Activated CD8-positive, alpha-beta T cell treated with anti-CD3 and anti-CD28 coated beads for 36 hours (primary cell): ENCODE measurements at regions not wholly inside any gene's neighbourhood (a gene's known extent, or its start where the extent isn't known, plus 50 kb on each side); places are given as distances from the start of the nearest gene placed in this dataset.

ENCODE experiments used
- ATAC-seq: fragments of 200-7000 bp; cut with Tn5 transposase; one replicate; pipeline ENCODE4 v1.10.0; 2021; ENCODE audit warnings: mild to moderate bottlenecking, moderate library complexity
- CTCF ChIA-PET: fragments of 350-600 bp; sonication (Branson Sonifier 250); formaldehyde crosslinking; loops from one replicate; lab custom pipeline; 2021; ENCODE audit warnings: antibody characterized with exemption; lab: Charles Lee
- POLR2A ChIA-PET: fragments of 350-600 bp; sonication (Branson Sonifier 250); formaldehyde crosslinking; loops from one replicate; lab custom pipeline; 2021; ENCODE audit warnings: antibody characterized with exemption; lab: Charles Lee
- DNase-seq: peaks from one replicate; pipeline ENCODE4 v3.0.0-alpha.2; 2020
- H3K27ac Mint-ChIP-seq: one replicate; pipeline ENCODE4 v1.8.0; 2021; ENCODE audit warnings: mild to moderate bottlenecking, mixed read lengths
- H3K27me3 Mint-ChIP-seq: one replicate; pipeline ENCODE4 v1.8.0; 2021; ENCODE audit warnings: mixed read lengths
- H3K36me3 Mint-ChIP-seq: one replicate; pipeline ENCODE4 v1.8.0; 2021; ENCODE audit warnings: low read depth, mixed read lengths
- H3K4me1 Mint-ChIP-seq: one replicate; pipeline ENCODE4 v1.8.0; 2021; ENCODE audit warnings: low read depth, mixed read lengths
- H3K4me3 Mint-ChIP-seq: one replicate; pipeline ENCODE4 v1.8.0; 2021; ENCODE audit warnings: mild to moderate bottlenecking, moderate library complexity, mixed read lengths
- H3K9me3 Mint-ChIP-seq: one replicate; pipeline ENCODE4 v1.8.0; 2021; ENCODE audit warnings: mixed read lengths
- CTCF ChIP-seq: fragments of 200-600 bp; IDR thresholded peaks from one replicate; pipeline ENCODE4 v1.8.0; 2022; ENCODE audit warnings: antibody characterized with exemption, mild to moderate bottlenecking
- intact Hi-C: fragments of 100-400 bp; cut with micrococcal nuclease; formaldehyde crosslinking; loops from one replicate; pipeline ENCODE4 v1.10.0; 2022

GRCh38 chr20:54343634-54344033 lies 131.8 kb upstream of the DOK5 start:
- intact Hi-C loops: no loop called here
- no peak overlapping the region for H3K27ac Mint-ChIP-seq
- ATAC-seq: no peak
- H3K4me1 Mint-ChIP-seq: peaks cover 4% of the 10 kb centered on the region
- no peak for TF ChIP-seq CTCF
- no peaks in the 10 kb centered on the region for H3K9me3 Mint-ChIP-seq
- POLR2A ChIA-PET: no interaction called here
- no peaks in the 10 kb centered on the region for H3K36me3 Mint-ChIP-seq
- H3K4me3 Mint-ChIP-seq: no peak overlapping the region
- CTCF ChIA-PET: no interaction called here
- peaks cover 15% of the 10 kb centered on the region for H3K27me3 Mint-ChIP-seq
- no peak for DNase-seq

GRCh38 chr20:54344832-54345231 lies 130.6 kb upstream of the DOK5 start:
- peaks cover 4% of the 10 kb centered on the region for H3K4me1 Mint-ChIP-seq
- no peak overlapping the region for H3K27ac Mint-ChIP-seq
- no peak overlapping the region for H3K4me3 Mint-ChIP-seq
- no peaks in the 10 kb centered on the region for H3K9me3 Mint-ChIP-seq
- no peak for DNase-seq
- POLR2A ChIA-PET: no interaction called here
- peaks cover 15% of the 10 kb centered on the region for H3K27me3 Mint-ChIP-seq
- no peak for TF ChIP-seq CTCF
- intact Hi-C loops: no loop called here
- ATAC-seq: no peak
- CTCF ChIA-PET: no interaction called here
- no peaks in the 10 kb centered on the region for H3K36me3 Mint-ChIP-seq

- Mint-ChIP-seq H3K27me3 (peaks cover 13% of the 10 kb centered on the region), H3K9me3 (no peaks in the 10 kb centered on the region), H3K4me3 (no peak overlapping the region), H3K36me3 (no peaks in the 10 kb centered on the region), H3K4me1 (peaks cover 4% of the 10 kb centered on the region), H3K27ac (no peak overlapping the region)
- no peak for DNase-seq
- no peak for ATAC-seq
- intact Hi-C loops: no loop called here
- ChIA-PET POLR2A (no interaction called here), CTCF (no interaction called here)
- TF ChIP-seq CTCF: no peak
These were observed 130.1 kb upstream of the DOK5 start for GRCh38 chr20:54345301-54345724.

GRCh38 chr20:54345821-54346220 lies 129.6 kb upstream of the DOK5 start:
- no peak for TF ChIP-seq CTCF
- no peak overlapping the region for H3K4me3 Mint-ChIP-seq
- intact Hi-C loops: no loop called here

GRCh38 chr20:54346276-54346675 lies 129.1 kb upstream of the DOK5 start:
- Mint-ChIP-seq H3K4me3 (no peak overlapping the region), H3K27me3 (peaks cover 11% of the 10 kb centered on the region), H3K36me3 (no peaks in the 10 kb centered on the region), H3K9me3 (no peaks in the 10 kb centered on the region), H3K27ac (no peak overlapping the region), H3K4me1 (peaks cover 8% of the 10 kb centered on the region)
- TF ChIP-seq CTCF: no peak
- POLR2A ChIA-PET: no interaction called here
- DNase-seq: no peak
- intact Hi-C loops: no loop called here
- CTCF ChIA-PET: no interaction called here
- no peak for ATAC-seq

More at GRCh38 chr20:54345821-54346220, 129.6 kb upstream of the DOK5 start:
- Mint-ChIP-seq H3K27me3 (peaks cover 13% of the 10 kb centered on the region), H3K9me3 (no peaks in the 10 kb centered on the region), H3K27ac (no peak overlapping the region), H3K36me3 (no peaks in the 10 kb centered on the region), H3K4me1 (peaks cover 8% of the 10 kb centered on the region)
- ChIA-PET CTCF (no interaction called here), POLR2A (no interaction called here)
- ATAC-seq: no peak
- DNase-seq: no peak
